NCI-H1436 (cell line): ENCODE measurements at regions not wholly inside any gene's neighbourhood (a gene's known extent, or its start where the extent isn't known, plus 50 kb on each side); places are given as distances from the start of the nearest gene placed in this dataset.

Experiments
- DNase-seq: peaks from one replicate; lab custom pipeline; 2025; lab: John Stamatoyannopoulos, UW

- no peak for DNase-seq
These were observed 99.9 kb upstream of the CACNA1A start for GRCh38 chr19:13606156-13606555.

DNA sequence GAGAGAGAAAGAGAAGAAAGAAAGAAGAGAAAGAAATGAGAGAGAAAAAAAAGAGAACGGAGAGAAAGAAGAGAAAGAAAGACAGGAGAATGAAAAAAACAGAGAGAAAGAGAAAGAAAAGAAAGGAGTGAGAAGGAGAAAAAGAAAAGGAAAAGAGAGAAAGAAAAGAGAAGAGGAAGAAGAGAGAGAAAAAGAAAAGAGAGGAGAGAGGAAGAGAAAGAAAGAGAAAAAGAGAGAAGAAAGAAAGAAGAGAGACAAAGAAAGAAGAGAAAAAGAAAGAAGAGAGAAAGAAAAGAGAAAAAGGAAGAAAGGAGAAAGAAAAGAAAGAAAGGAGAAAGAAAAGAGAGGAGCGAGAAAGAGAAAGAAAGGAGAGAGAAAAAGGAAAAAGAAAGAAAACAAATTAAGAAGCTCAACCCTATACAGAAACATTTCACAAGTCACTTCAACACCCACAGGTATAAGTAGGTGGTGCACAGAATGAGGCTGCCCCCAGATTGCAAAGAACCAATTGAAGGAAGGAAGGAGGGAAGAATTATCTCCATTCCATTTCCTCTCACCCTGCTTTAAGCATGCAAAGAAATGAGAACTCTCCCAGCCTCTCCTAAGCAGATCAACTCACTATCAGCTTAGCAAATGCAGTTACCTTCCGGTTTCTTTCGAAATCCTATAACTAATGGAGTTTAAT lies 98.8 kb upstream of the CACNA1A start:
- peak; percentile 26 for DNase-seq

DNA sequence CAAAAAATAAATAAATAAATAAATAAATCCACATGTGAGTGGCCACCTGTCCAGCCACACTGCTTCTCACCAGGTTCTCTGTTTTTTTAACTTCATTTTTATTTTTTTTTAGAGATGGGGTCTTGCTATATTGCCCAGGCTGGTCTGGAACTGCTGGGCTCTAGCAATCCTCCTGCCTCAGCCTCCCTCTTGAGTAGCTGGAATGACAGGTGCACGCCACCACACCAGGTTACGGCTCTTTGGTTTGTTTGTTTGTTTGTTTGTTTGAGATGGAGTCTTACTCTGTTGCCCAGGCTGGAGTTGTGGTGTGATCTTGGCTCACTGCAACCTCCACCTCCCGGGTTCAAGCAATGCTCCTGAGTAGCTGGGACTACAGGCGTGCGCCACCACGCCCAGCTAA lies 94.5 kb upstream of the CACNA1A start:
- no peak for DNase-seq

DNA sequence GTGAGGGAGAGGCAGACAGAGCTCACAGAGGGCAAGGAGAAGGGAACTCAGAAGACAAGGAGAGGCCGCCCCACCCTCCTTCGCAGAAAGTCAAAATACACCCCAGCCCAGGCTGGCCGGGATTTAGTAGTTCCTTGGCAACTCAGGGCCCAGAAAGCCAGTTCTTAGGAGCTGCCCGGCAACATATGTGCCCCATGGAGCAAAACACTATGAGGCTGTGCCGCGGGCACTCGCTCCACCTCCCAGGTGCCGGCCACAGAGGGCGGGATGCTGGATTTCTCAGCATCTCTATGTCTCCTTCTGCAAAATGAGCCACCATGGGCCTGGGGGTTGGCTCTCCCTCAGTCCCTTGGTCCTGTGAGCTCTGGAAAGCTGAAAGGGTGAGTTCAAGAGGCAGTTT lies 93.8 kb upstream of the CACNA1A start:
- DNase-seq: no peak

DNA sequence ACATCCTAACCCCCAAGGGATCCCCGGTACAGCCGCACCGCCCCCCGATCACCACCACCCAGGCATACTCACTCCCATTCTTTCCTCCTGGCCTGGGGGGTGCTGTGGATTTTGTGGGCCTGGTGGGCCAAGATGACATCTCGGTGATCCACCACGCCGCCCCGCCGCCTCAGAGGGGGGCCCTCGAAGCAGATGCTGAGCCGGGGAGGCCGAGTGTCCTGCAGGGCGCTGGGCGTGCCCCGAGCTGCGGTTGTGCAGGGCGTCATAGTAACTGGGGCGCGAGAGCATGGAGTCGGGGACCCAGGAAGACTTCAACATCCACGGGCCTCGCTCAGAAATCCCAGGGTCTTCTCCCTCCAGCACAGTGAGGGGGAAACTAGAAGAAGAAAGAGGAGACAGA lies 93.4 kb upstream of the CACNA1A start:
- no peak for DNase-seq

- no peak for DNase-seq
These were observed 91.8 kb upstream of the CACNA1A start for GRCh38 chr19:13598098-13598497.

DNA sequence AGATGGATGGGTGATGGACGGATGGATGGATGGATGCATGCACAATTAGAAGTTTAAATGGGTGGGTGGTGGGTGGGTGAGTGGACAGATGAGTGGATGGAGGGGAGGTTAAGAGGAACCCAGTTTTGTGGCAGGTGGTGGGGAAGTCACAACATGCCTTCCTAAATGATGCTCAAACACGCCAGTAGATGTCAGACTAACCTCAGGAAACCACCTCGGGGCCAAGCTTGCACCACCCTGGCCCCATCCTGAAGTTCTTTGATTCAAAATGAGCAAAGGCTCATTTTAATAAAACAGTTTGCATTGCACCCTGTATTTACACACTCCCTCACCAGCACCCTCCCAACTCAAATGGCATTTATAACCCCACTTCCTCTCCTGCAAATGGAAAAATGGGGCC lies 91.4 kb upstream of the CACNA1A start:
- peak; percentile 81 for DNase-seq

DNA sequence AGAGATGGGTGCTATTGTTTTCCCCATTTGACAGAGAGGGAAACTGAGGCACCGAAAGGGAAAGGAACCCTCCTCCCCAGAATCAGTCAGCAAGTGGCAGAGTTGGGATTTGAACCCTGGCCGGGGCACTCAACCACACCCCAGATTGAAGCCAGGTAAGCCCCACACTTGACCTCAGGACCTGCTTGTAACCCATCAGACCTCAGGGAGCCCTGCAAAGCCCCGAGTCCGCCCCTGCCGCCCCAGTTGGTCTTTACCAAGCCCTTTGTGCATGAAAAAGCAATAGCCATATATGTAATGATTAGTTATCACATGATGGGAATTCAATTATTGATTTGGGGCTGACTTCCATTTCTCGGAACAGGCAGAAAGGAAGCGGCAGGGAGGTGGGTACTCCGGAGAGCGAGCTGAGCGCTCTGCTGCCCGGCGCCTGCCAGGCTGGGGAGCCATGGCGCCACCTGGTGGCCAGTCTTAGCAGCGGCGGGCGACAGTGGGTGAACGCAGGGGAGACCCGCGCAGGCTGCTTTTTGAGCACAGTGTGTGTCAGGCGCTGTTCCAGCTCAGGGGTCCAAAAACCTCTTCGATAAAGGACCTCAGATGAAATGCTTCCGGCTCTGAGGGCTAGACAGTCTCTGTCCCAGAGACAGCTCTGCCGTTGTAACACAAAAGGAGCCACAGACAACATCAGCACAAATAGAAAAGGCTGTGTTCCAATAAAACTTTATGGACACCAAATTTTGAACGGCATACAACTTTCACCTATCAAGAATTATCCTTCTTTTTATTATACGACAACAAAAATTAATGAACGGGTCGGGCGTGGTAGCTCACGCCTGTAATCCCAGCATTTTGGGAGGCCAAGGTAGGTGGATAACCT lies 82.9 kb upstream of the CACNA1A start:
- peak; percentile 10 for DNase-seq

- no peak for DNase-seq
These were observed 79.2 kb upstream of the CACNA1A start for GRCh38 chr19:13585512-13585911.

DNA sequence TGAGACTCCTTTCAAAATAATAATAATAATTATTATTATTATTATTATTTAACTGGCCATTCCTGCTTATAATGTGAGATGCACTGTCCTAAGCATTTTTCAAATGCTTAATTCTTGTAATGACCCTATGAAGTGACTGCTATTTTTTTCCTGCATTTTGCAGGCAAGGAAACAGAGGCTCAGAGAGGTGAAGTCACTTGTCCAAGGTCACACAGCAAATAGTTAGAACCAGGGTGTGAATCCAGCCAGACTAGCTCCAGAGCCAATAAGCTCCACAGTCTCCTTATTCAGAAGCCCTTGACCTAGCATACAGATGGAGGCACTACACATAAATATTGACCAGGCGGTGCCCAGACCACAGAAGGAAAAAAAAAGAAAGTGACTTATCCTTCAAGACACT lies 77.5 kb upstream of the CACNA1A start:
- DNase-seq: no peak

- no peak for DNase-seq
These were observed 76.8 kb upstream of the CACNA1A start for GRCh38 chr19:13583114-13583513.

DNA sequence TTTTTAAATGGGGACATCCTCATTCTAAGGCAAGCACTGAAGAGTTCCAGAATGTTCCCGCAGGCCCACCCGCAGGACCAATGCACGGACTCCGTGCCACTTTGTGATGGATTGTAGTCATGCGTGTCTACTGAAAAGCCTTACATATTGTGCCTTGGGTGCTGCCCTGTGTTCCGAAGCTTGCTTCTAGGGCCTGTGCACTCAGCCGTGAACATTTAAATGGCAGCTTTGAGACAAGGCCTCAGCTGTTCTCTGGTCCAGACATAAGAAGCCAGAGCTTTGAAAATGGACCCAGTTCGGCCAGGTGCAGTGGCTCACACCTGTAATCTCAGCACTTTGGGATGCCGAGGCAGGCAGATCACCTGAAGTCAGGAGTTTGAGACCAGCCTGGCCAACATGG lies 75.3 kb upstream of the CACNA1A start:
- DNase-seq: no peak

GRCh38 chr19:13579388-13580060 lies 73.2 kb upstream of the CACNA1A start:
- no peak for DNase-seq

DNA sequence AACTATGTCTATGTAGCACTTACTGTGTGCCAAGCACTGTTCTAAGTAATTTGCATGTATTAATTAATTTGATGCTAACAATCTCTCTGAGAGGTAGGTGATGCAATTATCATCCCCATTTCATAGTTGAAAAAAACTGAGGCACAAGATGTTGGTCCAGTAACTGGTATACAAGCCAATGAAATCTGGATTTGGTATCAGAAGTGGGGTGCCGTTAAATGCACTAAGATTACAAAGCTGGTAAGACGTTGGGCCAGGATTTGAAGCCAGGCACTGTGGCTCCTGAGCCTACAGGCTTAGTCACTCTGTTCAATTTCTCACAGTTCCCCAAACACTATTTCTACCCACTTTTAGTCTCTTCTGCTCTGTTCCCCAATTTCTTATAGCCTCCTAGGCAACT lies 70.4 kb upstream of the CACNA1A start:
- DNase-seq: no peak

DNA sequence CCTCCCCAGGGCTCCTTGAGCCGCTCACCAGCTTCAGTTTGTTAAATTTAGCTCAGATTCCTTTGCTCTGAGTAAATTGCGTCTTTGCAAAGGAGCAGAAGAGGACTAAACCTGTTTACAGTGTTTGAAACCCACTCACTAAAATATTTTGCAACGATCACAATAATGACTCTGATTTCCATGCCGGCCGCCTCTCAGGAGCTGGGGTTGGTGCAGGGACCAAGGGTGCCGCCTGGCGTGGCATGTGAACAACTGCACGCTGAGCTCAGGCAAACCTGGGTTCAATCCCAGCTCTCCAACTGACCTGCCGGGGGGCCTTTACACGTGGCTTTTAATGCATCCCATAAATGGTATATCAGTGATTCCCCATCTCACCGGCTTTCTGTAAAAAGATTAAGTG lies 68.7 kb upstream of the CACNA1A start:
- no peak for DNase-seq

GRCh38 chr19:13573056-13573667 lies 66.9 kb upstream of the CACNA1A start:
- no peak for DNase-seq

DNA sequence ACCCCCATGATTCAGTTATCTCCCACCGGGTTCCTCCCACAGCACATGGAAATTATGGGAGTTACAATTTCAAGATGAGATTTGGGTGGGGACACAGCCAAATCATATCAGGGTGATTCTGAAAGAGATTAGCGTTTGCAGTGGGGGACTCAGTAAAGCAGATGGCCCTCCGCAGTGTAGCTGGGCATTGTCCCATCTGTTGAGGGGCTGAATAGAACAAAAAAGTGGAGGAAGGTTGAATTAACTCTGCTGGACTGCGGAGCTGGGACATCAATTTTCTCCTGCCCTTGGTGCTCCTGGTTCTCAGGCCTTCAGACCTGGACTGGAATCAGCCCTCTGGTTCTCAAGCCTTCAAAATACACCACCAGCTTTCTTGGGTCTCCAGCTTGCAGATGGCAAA lies 55.2 kb upstream of the CACNA1A start:
- DNase-seq: no peak

GRCh38 chr19:13557756-13558398 lies 51.6 kb upstream of the CACNA1A start:
- DNase-seq: no peak

- no peak for DNase-seq
These were observed 50.3 kb upstream of the CACNA1A start for GRCh38 chr19:13556552-13556951.
